ENCODE measurements at regions not wholly inside any gene's neighbourhood (a gene's known extent, or its start where the extent isn't known, plus 50 kb on each side); places are given as distances from the start of the nearest gene placed in this dataset.

DNA sequence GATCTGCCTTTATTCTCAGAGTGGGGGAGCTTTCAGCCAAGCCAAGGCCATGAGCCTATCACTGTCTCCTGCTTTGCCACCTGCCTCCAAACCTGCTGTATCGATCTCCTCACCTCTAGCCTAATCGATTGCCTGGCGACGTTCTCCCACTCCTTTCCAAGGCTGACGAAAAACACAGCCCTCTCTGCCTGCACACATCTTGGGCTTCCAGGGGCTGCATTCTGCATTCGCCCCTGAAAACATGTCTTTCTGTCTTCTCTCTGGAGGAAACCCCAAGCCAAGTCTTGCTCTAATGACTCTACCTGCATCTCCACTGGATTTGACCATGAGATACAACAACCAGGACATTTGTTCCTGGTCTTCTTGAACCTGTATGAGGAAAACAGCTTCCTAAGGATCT, 540.7 kb downstream of the BCL11B start:
- TF ChIP-seq MXI1 (IDR thresholded peaks at IDR 0.05; ENCODE audit: borderline replicate concordance, low read depth, low read length), result no peak
- Histone ChIP-seq H3K4me1 (ENCODE audit: control insufficient read depth, insufficient read depth, low read length) (no peaks in the 10 kb centered on the region), H4K91ac (ENCODE audit: insufficient read depth, low read depth, low read length) (no peak overlapping the region), H3K23ac (ENCODE audit: low read depth, low read length) (no peak overlapping the region), H3K4me2 (ENCODE audit: low read depth, low read length) (no peak overlapping the region), H2BK120ac (ENCODE audit: low read depth, low read length) (no peak overlapping the region), H3K9me3 (ENCODE audit: control insufficient read depth, insufficient read depth, low read length) (peaks cover 43% of the 10 kb centered on the region), H4K20me1 (ENCODE audit: insufficient read depth, low read length) (no peaks in the 10 kb centered on the region), H3K14ac (replicated peaks; ENCODE audit: low read depth, low read length) (no peak overlapping the region), H2AFZ (replicated peaks; ENCODE audit: low read length, poor library complexity) (no peak overlapping the region), H4K8ac (ENCODE audit: low read depth in 2 of 2, low read length in 2 of 2) (no peak overlapping the region), H3K27me3 (ENCODE audit: control insufficient read depth, insufficient read depth, low read length) (no peaks in the 10 kb centered on the region), H3K9ac (ENCODE audit: low read depth, low read length) (no peak overlapping the region), H4K5ac (ENCODE audit: low read depth, low read length) (no peak overlapping the region), H2BK20ac (ENCODE audit: low read depth, low read length) (no peak overlapping the region), H2AK5ac (ENCODE audit: low read depth, low read length) (no peak overlapping the region), H3K9me1 (ENCODE audit: insufficient read depth, low read length) (no peaks in the 10 kb centered on the region), H3K79me1 (ENCODE audit: low read depth in 1 of 2, low read length in 2 of 2) (no peaks in the 10 kb centered on the region), H2AK9ac (replicated peaks; ENCODE audit: low read depth, low read length, poor library complexity) (no peak overlapping the region), H3K36me3 (ENCODE audit: control insufficient read depth, insufficient read depth, low read length) (no peaks in the 10 kb centered on the region), H3K18ac (ENCODE audit: low read depth, low read length) (no peak overlapping the region), H3K4me3 (ENCODE audit: insufficient read depth, low read depth, low read length) (no peak overlapping the region), H3K56ac (ENCODE audit: extremely low read depth, insufficient read depth, low read length) (no peak overlapping the region), H2BK15ac (ENCODE audit: low read depth, low read length) (no peak overlapping the region), H3K4ac (ENCODE audit: low read depth, low read length) (no peak overlapping the region), H3K27ac (ENCODE audit: insufficient read depth, low read length) (no peak overlapping the region), H2BK5ac (ENCODE audit: low read depth, low read length, poor library complexity, severe bottlenecking) (no peak overlapping the region)
- ChIA-PET POLR2A (ENCODE audit: unreplicated experiment) (no interaction called here), CTCF (no interaction called here)
- dilution Hi-C loops (cut with HindIII; ENCODE audit: low sequenced_read_pairs, unreplicated experiment), result no loop called here
- 94% methylated on average over 4 of the region's 6 CpGs; no CpG with 5 or more reads in 1 of the 2 experiments for WGBS, 2 experiments (ENCODE audit: extremely low coverage in 2 of 2, insufficient read length in 1 of 2)
- in situ Hi-C loops (cut with MboI; ENCODE audit: low sequenced_read_pairs), result no loop called here
- no TSS peak for BruUV-seq (replicated peaks)
- intact Hi-C loops (cut with micrococcal nuclease), result no loop called here
- DNase-seq (no peak), ATAC-seq (ENCODE audit: low read depth) (no peak)

All from IMR-90 (cell line).